Kasumi-1 (cell line): ENCODE measurements at regions not wholly inside any gene's neighbourhood (a gene's known extent, or its start where the extent isn't known, plus 50 kb on each side); places are given as distances from the start of the nearest gene placed in this dataset.
"Not testable (repeated sequence)": the region's sequence is repeated elsewhere in the genome, so short reads cannot be mapped to it uniquely, and the experiment has no call there.

Experiments used
- DNase-seq, 2 experiments: peaks; one replicate each; lab custom pipeline; 2025; lab: John Stamatoyannopoulos, UW

- DNase-seq, result no peak
Measured at GRCh38 chr14:89065879-89066278, 241.4 kb downstream of the TTC8 start.

GRCh38 chr14:89067293-89067972 lies 243.0 kb downstream of the TTC8 start:
- no peak for DNase-seq

- no peak for DNase-seq
Measured at GRCh38 chr14:89078021-89078795, 253.8 kb downstream of the TTC8 start.

- DNase-seq, result no peak
Measured at GRCh38 chr14:89085231-89085731, 260.8 kb downstream of the TTC8 start.

GRCh38 chr14:89085737-89086382 lies 261.4 kb downstream of the TTC8 start:
- DNase-seq, result no peak

GRCh38 chr14:89088530-89088929 lies 264.1 kb downstream of the TTC8 start:
- no peak for DNase-seq

- no peak for DNase-seq
Measured at GRCh38 chr14:89089330-89089729, 264.9 kb downstream of the TTC8 start.

GRCh38 chr14:89091781-89092180 lies 267.3 kb downstream of the TTC8 start:
- no peak for DNase-seq

- DNase-seq, result no peak
Measured at GRCh38 chr14:89093083-89093730, 268.8 kb downstream of the TTC8 start.

- DNase-seq, result no peak
Measured at GRCh38 chr14:89095036-89095435, 270.6 kb downstream of the TTC8 start.

- no peak for DNase-seq
Measured at GRCh38 chr14:89096946-89097345, 272.5 kb downstream of the TTC8 start.

- DNase-seq, result no peak
Measured at GRCh38 chr14:89098254-89098653, 273.8 kb downstream of the TTC8 start.

GRCh38 chr14:89104171-89104817 lies 279.8 kb downstream of the TTC8 start:
- not testable (repeated sequence) for DNase-seq

- not testable (repeated sequence) for DNase-seq
Measured at GRCh38 chr14:89104861-89105260, 280.4 kb downstream of the TTC8 start.
